RWPE2 (cell line): ENCODE measurements at regions not wholly inside any gene's neighbourhood (a gene's known extent, or its start where the extent isn't known, plus 50 kb on each side); places are given as distances from the start of the nearest gene placed in this dataset.

ENCODE experiments used
- ATAC-seq: fragments of 200-7000 bp; cut with Tn5 transposase; 3 replicates; pipeline ENCODE4 v1.9.1; 2021; ENCODE audit warnings: low read depth
- DNase-seq: peaks from one replicate; pipeline ENCODE4 v3.0.0-alpha.2; 2020; ENCODE audit warnings: low spot score
- H3K27ac ChIP-seq: fragments of 450-650 bp; 2 replicates; pipeline ENCODE4 v1.5.1; 2017; ENCODE audit warnings: mild to moderate bottlenecking; ENCODE audit not compliant: poor library complexity, severe bottlenecking
- H3K27me3 ChIP-seq: fragments of 250-450 bp; sonication (Bioruptor Pico); 2 replicates; pipeline ENCODE4 v1.5.1; 2021; ENCODE audit warnings: mild to moderate bottlenecking, moderate library complexity; ENCODE audit not compliant: insufficient read depth, poor library complexity, severe bottlenecking
- H3K36me3 ChIP-seq: fragments of 250-450 bp; sonication (Bioruptor Pico); 2 replicates; pipeline ENCODE4 v1.5.1; 2020; ENCODE audit warnings: low read depth, mild to moderate bottlenecking, moderate library complexity
- H3K4me1 ChIP-seq: fragments of 250-450 bp; sonication (Bioruptor Pico); 2 replicates; pipeline ENCODE4 v1.5.1; 2021; ENCODE audit warnings: mild to moderate bottlenecking, moderate library complexity; ENCODE audit not compliant: insufficient read depth, poor library complexity, severe bottlenecking
- H3K4me3 ChIP-seq: fragments of 250-450 bp; sonication (Bioruptor Pico); 2 replicates; pipeline ENCODE4 v1.5.1; 2021; ENCODE audit warnings: mild to moderate bottlenecking, moderate library complexity; ENCODE audit not compliant: severe bottlenecking
- H3K9me3 ChIP-seq: fragments of 250-450 bp; sonication (Bioruptor Pico); 2 replicates; pipeline ENCODE4 v1.5.1; 2021; ENCODE audit warnings: mild to moderate bottlenecking, moderate library complexity; ENCODE audit not compliant: severe bottlenecking
- CTCF ChIP-seq: fragments of 450-650 bp; IDR thresholded peaks from one replicate; pipeline ENCODE4 v1.5.1; 2017; ENCODE audit warnings: mild to moderate bottlenecking, moderate library complexity; ENCODE audit not compliant: poor library complexity, severe bottlenecking

- TF ChIP-seq CTCF, result no peak
- no peaks in the 10 kb centered on the region for H3K9me3 ChIP-seq
- no peak overlapping the region for H3K4me3 ChIP-seq
- H3K36me3 ChIP-seq, result no peaks in the 10 kb centered on the region
- DNase-seq, result no peak
- no peak overlapping the region for H3K27ac ChIP-seq
- ATAC-seq, result no peak
- no peaks in the 10 kb centered on the region for H3K27me3 ChIP-seq
- no peaks in the 10 kb centered on the region for H3K4me1 ChIP-seq
These were observed 222.1 kb upstream of the LMCD1 start for GRCh38 chr3:8279476-8279875.

GRCh38 chr3:8279886-8280550, 221.6 kb upstream of the LMCD1 start:
- TF ChIP-seq CTCF, result no peak
- Histone ChIP-seq H3K9me3 (no peaks in the 10 kb centered on the region), H3K27ac (no peak overlapping the region), H3K4me3 (no peak overlapping the region), H3K27me3 (no peaks in the 10 kb centered on the region), H3K36me3 (no peaks in the 10 kb centered on the region), H3K4me1 (no peaks in the 10 kb centered on the region)
- DNase-seq, result no peak
- no peak for ATAC-seq

GRCh38 chr3:8282541-8283165, 219.0 kb upstream of the LMCD1 start:
- DNase-seq (no peak), ATAC-seq (no peak)
- no peak for TF ChIP-seq CTCF
- Histone ChIP-seq H3K36me3 (no peaks in the 10 kb centered on the region), H3K4me3 (no peak overlapping the region), H3K4me1 (no peaks in the 10 kb centered on the region), H3K27ac (no peak overlapping the region), H3K27me3 (no peaks in the 10 kb centered on the region), H3K9me3 (no peaks in the 10 kb centered on the region)

- no peaks in the 10 kb centered on the region for H3K36me3 ChIP-seq
- ATAC-seq (no peak), DNase-seq (no peak)
- no peak overlapping the region for H3K27ac ChIP-seq
- no peaks in the 10 kb centered on the region for H3K9me3 ChIP-seq
- no peak overlapping the region for H3K4me3 ChIP-seq
- no peaks in the 10 kb centered on the region for H3K4me1 ChIP-seq
- no peaks in the 10 kb centered on the region for H3K27me3 ChIP-seq
- TF ChIP-seq CTCF, result no peak
These were observed 218.4 kb upstream of the LMCD1 start for GRCh38 chr3:8283193-8283592.

- no peak for DNase-seq
These were observed 215.5 kb upstream of the LMCD1 start for GRCh38 chr3:8286086-8286485.

More at GRCh38 chr3:8286086-8286485, 215.5 kb upstream of the LMCD1 start:
- H3K4me3 ChIP-seq, result no peak overlapping the region
- no peaks in the 10 kb centered on the region for H3K36me3 ChIP-seq
- H3K27me3 ChIP-seq, result no peaks in the 10 kb centered on the region
- no peak for ATAC-seq
- H3K9me3 ChIP-seq, result no peaks in the 10 kb centered on the region
- H3K27ac ChIP-seq, result no peak overlapping the region
- H3K4me1 ChIP-seq, result no peaks in the 10 kb centered on the region
- TF ChIP-seq CTCF, result no peak
